Liver (tissue), 8 donors: ENCODE measurements at regions not wholly inside any gene's neighbourhood (a gene's known extent, or its start where the extent isn't known, plus 50 kb on each side); places are given as distances from the start of the nearest gene placed in this dataset.

Experiments
- DNase-seq: peaks from one replicate; pipeline ENCODE4 v3.0.0-alpha.2; 2017; ENCODE audit warnings: low spot score
- H3K27ac ChIP-seq, 2 donors: one replicate each; pipeline ENCODE4 v1.7.0; 2013; ENCODE audit warnings: inconsistent platforms in 2 of 2, low read length in 2 of 2, control low read depth in 1 of 2, low read depth in 1 of 2, mild to moderate bottlenecking in 1 of 2
- H3K27me3 ChIP-seq, 4 donors: one replicate each; pipeline versions ENCODE4 v1.6.1 to v1.7.0; 2013; ENCODE audit warnings: low read length in 3 of 4, inconsistent platforms in 1 of 4, mild to moderate bottlenecking in 1 of 4, moderate library complexity in 1 of 4; ENCODE audit not compliant: control insufficient read depth in 4 of 4, insufficient read depth in 4 of 4
- H3K36me3 ChIP-seq, 4 donors: one replicate each; pipeline versions ENCODE4 v1.6.1 to v1.7.0; 2013; ENCODE audit warnings: low read length in 3 of 4, mild to moderate bottlenecking in 3 of 4, low read depth in 1 of 4, moderate library complexity in 1 of 4; ENCODE audit not compliant: control insufficient read depth in 4 of 4, insufficient read depth in 3 of 4
- H3K4me1 ChIP-seq, 4 donors: one replicate each; pipeline versions ENCODE4 v1.6.1 to v1.7.0; 2013; ENCODE audit warnings: low read length in 3 of 4, mild to moderate bottlenecking in 3 of 4, moderate library complexity in 1 of 4; ENCODE audit not compliant: control insufficient read depth in 4 of 4, insufficient read depth in 4 of 4
- H3K4me3 ChIP-seq, 3 donors: one replicate each; pipeline versions ENCODE4 v1.6.1 to v1.7.0; 2013; ENCODE audit warnings: low read length in 3 of 3, control low read depth in 1 of 3, low read depth in 1 of 3, mild to moderate bottlenecking in 1 of 3
- H3K9ac ChIP-seq, 2 donors: one replicate each; pipeline ENCODE4 v1.7.0; 2013; ENCODE audit warnings: low read length in 2 of 2, mild to moderate bottlenecking in 2 of 2, moderate library complexity in 2 of 2, control low read depth in 1 of 2, low read depth in 1 of 2
- H3K9me3 ChIP-seq, 4 donors: one replicate each; pipeline versions ENCODE4 v1.6.1 to v1.7.0; 2013; ENCODE audit warnings: low read length in 3 of 4; ENCODE audit not compliant: control insufficient read depth in 4 of 4
- ATF3 ChIP-seq: IDR thresholded peaks from 2 replicates; pipeline ENCODE4 v1.6.1; 2016; ENCODE audit warnings: antibody characterized with exemption
- CTCF ChIP-seq: fragments of 150-350 bp; IDR thresholded peaks from 2 replicates; pipeline ENCODE4 v1.5.1; 2017; ENCODE audit warnings: improper control_type of control experiment, low read depth, low read length; ENCODE audit not compliant: missing input control
- EGR1 ChIP-seq, 2 donors: IDR thresholded peaks; 2 replicates each; pipeline ENCODE4 v1.6.1; 2016 to 2018; ENCODE audit warnings: antibody characterized with exemption in 2 of 2, low read depth in 2 of 2
- FOXA1 ChIP-seq: IDR thresholded peaks from 2 replicates; pipeline ENCODE4 v1.6.1; 2016; ENCODE audit warnings: antibody characterized with exemption
- FOXA2 ChIP-seq: IDR thresholded peaks from 2 replicates; pipeline ENCODE4 v1.6.1; 2016; ENCODE audit warnings: antibody characterized with exemption
- GABPA ChIP-seq, 2 donors: IDR thresholded peaks in 1 of 2; conservative IDR thresholded peaks in 1 of 2; 2 replicates each; pipeline ENCODE4 v1.6.1; 2016; ENCODE audit warnings: antibody characterized with exemption in 2 of 2, mild to moderate bottlenecking in 1 of 2, moderate library complexity in 1 of 2
- HNF4A ChIP-seq, 2 donors: conservative IDR thresholded peaks; 2 replicates each; pipeline ENCODE4 v1.6.1; 2016; ENCODE audit warnings: antibody characterized with exemption in 2 of 2, mild to moderate bottlenecking in 2 of 2
- HNF4G ChIP-seq: IDR thresholded peaks from 2 replicates; pipeline ENCODE4 v1.6.1; 2016; ENCODE audit warnings: antibody characterized with exemption
- JUND ChIP-seq, 2 donors: IDR thresholded peaks; 2 replicates each; pipeline ENCODE4 v1.6.1; 2016; ENCODE audit warnings: antibody characterized with exemption in 2 of 2
- MAX ChIP-seq: IDR thresholded peaks from 2 replicates; pipeline ENCODE4 v1.6.1; 2016; ENCODE audit warnings: antibody characterized with exemption
- RAD21 ChIP-seq, 2 donors: IDR thresholded peaks; 2 replicates each; pipeline ENCODE4 v1.6.1; 2016; ENCODE audit warnings: antibody characterized with exemption in 2 of 2, mild to moderate bottlenecking in 2 of 2
- REST ChIP-seq: IDR thresholded peaks from 2 replicates; pipeline ENCODE4 v1.6.1; 2016; ENCODE audit warnings: antibody characterized with exemption, mild to moderate bottlenecking
- RXRA ChIP-seq, 2 donors: IDR thresholded peaks; 2 replicates each; pipeline ENCODE4 v1.6.1; 2017 to 2018; ENCODE audit warnings: antibody characterized with exemption in 2 of 2, mild to moderate bottlenecking in 1 of 2
- SP1 ChIP-seq: IDR thresholded peaks from 2 replicates; pipeline ENCODE4 v1.6.1; 2018; ENCODE audit warnings: antibody characterized with exemption, mild to moderate bottlenecking
- TAF1 ChIP-seq: conservative IDR thresholded peaks from 2 replicates; pipeline ENCODE4 v1.6.1; 2016; ENCODE audit warnings: antibody characterized with exemption, mild to moderate bottlenecking
- YY1 ChIP-seq: IDR thresholded peaks from 2 replicates; pipeline ENCODE4 v1.6.1; 2016; ENCODE audit warnings: antibody characterized with exemption, mild to moderate bottlenecking
- ZBTB33 ChIP-seq: IDR thresholded peaks from 2 replicates; pipeline ENCODE4 v1.6.1; 2016; ENCODE audit warnings: antibody characterized with exemption
- WGBS: extraction: QIAGEN DNeasy Blood & Tissue Kit; methylation state at CpG from one replicate; pipeline ENCODE4 v1.1.7; 2013; 5-methylcytosine and 5-hydroxymethylcytosine counted together
- donor health status: healthy.
- donor health status: healthy.
- donor health status: healthy.
- donor health status: healthy.
- donor health status: healthy.

GRCh38 chr1:55618199-55618598, 403.0 kb upstream of the USP24 start:
- H3K9me3 ChIP-seq, result peaks cover 0 to 5% (median 0%) of the 10 kb centered on the region in 4 donors
- H3K4me1 ChIP-seq, result no peaks in the 10 kb centered on the region
- TF ChIP-seq HNF4A (conservative IDR thresholded peaks at IDR 0.05), result peak in 1 of 2 donors; percentile 33
- no peak for TF ChIP-seq TAF1
- H3K4me3 ChIP-seq, result no peak overlapping the region
- H3K27ac ChIP-seq, result no peak overlapping the region
- no peak overlapping the region for H3K9ac ChIP-seq
- H3K36me3 ChIP-seq, result no peaks in the 10 kb centered on the region
- 95% methylated on average over 1 of the region's 1 CpG for WGBS
- no peaks in the 10 kb centered on the region for H3K27me3 ChIP-seq
- DNase-seq, result no peak

- no peak overlapping the region for H3K4me3 ChIP-seq
- no peak overlapping the region for H3K27ac ChIP-seq
- no peak overlapping the region for H3K9ac ChIP-seq
- H3K36me3 ChIP-seq, result no peaks in the 10 kb centered on the region
- TF ChIP-seq JUND (IDR thresholded peaks at IDR 0.05) (no peak), HNF4G (no peak), EGR1 (IDR thresholded peaks at IDR 0.05; ENCODE audit: low read depth in 2 of 2) (no peak), RXRA (IDR thresholded peaks at IDR 0.05) (no peak), RAD21 (IDR thresholded peaks at IDR 0.05) (no peak), MAX (no peak), REST (no peak), ZBTB33 (no peak), YY1 (no peak), FOXA2 (no peak), FOXA1 (no peak), HNF4A (conservative IDR thresholded peaks at IDR 0.05) (no peak), SP1 (no peak), CTCF (no peak), GABPA (IDR thresholded peaks at IDR 0.05 in 1 of 2, conservative IDR thresholded peaks at IDR 0.05 in 1 of 2) (no peak), ATF3 (no peak), TAF1 (no peak)
- DNase-seq, result no peak
- no peaks in the 10 kb centered on the region for H3K9me3 ChIP-seq
- no peaks in the 10 kb centered on the region for H3K4me1 ChIP-seq
- no peaks in the 10 kb centered on the region for H3K27me3 ChIP-seq
- WGBS, result 61% methylated on average over 2 of the region's 2 CpGs
These were observed 402.3 kb upstream of the USP24 start for GRCh38 chr1:55617288-55617982.
